Dermis microvascular lymphatic vessel endothelial cell (primary cell): ENCODE measurements at regions not wholly inside any gene's neighbourhood (a gene's known extent, or its start where the extent isn't known, plus 50 kb on each side); places are given as distances from the start of the nearest gene placed in this dataset.
"Not testable (repeated sequence)": the region's sequence is repeated elsewhere in the genome, so short reads cannot be mapped to it uniquely, and the experiment has no call there.

Experiments used
- DNase-seq, 2 donors: peaks; one replicate each; pipeline versions ENCODE4 v3.0.0 to v3.0.0-alpha.2; 2010; ENCODE audit warnings: low read depth in 2 of 2

DNA sequence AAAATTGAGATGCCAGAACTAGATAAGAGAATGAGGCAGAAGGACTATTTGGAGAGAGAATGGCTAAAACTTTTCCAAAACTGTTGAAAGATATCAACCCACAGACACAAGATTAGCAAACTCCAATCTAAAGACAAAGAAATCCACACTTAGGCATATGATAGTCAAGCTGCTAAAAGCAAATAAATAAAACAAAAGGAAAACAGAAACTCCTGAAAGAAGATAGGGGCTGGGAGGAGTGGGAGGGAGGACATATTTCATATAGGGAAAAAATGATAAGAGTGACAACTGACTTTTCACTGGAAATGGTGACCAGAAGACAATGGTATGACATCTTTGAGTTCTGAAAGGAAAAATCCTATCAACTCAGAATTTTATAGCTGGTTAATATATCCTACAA lies 105.4 kb upstream of the ADO start:
- DNase-seq: no peak

GRCh38 chr10:62704121-62704520 lies 100.4 kb upstream of the ADO start:
- not testable (repeated sequence) for DNase-seq

DNA sequence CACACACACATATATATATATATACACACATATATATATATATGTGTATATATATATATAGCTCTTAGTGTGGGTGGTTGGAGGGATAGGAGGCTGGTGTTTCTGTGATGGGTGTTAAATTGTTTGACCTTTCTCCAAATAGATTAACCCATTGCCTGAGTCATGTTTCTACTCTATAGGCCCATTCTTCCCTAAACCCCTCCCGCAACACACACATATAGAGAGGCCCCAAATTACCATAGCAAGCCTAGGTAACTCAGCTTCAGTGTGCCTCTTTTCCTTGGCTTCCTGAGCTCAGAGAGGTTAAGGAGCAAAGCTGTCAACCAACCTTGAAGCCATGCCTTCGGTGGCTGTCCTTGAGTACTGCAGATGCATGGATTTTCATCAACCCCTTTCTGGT lies 98.7 kb upstream of the ADO start:
- DNase-seq: no peak

GRCh38 chr10:62707810-62708209 lies 96.7 kb upstream of the ADO start:
- DNase-seq: no peak

DNA sequence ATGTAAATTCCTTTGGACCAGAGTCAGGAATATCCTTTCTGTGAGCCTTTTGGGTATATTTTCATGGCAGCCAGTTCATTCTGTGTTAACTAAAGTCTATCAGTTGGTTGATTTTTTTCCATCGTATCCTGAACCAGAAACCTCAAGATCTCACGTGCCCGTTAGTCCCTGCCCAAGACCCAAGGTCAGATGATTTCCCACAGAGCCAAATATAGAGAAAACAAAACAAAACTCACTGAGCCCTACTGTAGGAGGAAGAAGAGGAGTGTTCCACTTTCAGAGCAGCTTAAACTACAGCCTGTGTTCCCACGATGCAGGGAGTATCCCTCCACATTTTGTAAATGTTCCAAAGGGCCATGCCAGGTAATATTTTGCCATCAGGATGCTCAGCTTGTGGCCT lies 96.0 kb upstream of the ADO start:
- no peak for DNase-seq

DNA sequence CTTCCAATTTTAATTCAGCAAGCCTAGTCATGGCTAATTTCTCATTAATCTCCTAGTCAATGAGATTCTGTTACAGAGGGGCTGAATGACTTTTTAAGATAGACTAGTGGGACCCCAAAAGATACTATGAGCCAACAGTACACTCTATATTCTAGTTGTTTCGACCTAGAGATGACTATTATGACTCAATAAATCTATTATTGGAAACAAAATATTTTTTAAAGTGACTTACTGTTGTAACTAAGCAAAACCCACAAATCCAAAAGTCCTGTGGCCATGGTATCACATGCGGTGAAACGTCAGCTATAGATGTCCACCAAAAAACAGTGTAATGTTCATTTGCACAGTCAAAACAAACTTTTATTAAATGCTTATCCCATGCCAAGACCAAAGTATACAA lies 95.3 kb upstream of the ADO start:
- DNase-seq: no peak

- no peak for DNase-seq
Observed at GRCh38 chr10:62710182-62710581, 94.3 kb upstream of the ADO start.

GRCh38 chr10:62715383-62715782 lies 89.1 kb upstream of the ADO start:
- no peak for DNase-seq

GRCh38 chr10:62718585-62718984 lies 85.9 kb upstream of the ADO start:
- no peak for DNase-seq

DNA sequence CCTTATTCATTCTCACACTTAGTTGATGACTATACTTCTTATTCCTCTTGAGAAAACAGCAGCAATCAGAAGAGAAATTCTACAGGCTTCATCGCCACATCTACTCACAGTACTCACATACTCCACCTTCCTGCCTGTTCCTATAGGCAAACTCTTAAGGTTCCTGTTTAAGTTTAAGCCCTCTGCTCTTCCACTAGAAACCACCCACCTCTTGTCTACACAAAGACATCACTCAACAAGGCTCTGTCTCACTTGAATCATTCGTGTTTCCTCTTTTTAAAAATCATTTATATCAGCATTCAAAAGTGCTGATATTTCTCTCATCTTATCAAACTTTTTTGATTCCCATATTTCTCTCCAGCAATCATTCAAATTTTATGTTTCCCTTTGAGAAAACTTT lies 85.5 kb upstream of the ADO start:
- no peak for DNase-seq

- no peak for DNase-seq
Observed at GRCh38 chr10:62721687-62722086, 82.8 kb upstream of the ADO start.

DNA sequence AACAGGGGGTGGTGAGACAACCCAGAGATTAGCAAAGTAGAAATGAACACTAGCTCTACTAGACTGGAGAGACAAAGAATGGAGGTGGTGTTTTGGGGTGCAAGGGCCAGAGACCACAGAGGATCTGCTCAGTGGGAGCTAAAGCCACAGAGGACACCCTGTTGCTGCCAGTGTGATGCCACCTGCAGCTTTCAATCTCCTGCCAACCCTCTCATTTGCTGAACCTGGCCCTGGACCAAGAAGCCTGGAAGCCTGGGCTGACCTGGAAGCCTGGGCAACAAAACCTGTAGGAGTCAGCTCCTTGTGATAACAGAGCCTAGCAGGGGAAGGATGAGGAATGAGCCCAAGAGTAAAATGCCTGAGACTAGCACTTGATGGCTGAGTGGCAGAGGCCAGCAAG lies 81.1 kb upstream of the ADO start:
- no peak for DNase-seq

- no peak for DNase-seq
Observed at GRCh38 chr10:62724465-62724864, 80.1 kb upstream of the ADO start.

DNA sequence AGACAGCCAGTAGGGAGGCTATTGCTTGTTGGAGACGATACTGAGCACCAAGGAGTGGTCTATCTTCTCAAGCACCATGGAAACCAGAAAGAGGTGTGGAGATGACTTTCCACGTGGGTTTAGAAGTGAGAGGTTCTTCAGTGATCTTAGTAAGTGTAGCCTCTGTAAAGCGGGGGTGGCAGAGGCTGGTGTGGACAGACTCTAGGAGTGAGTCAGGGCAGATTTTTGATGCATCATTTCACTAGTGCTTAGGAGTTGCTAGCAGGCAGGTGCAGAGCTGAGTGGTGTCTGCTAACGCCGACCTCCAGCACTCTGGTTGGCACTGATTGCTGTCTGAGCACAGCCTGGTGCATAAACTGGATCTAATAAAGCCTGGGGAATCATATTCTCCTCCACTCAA lies 78.4 kb upstream of the ADO start:
- DNase-seq: no peak

DNA sequence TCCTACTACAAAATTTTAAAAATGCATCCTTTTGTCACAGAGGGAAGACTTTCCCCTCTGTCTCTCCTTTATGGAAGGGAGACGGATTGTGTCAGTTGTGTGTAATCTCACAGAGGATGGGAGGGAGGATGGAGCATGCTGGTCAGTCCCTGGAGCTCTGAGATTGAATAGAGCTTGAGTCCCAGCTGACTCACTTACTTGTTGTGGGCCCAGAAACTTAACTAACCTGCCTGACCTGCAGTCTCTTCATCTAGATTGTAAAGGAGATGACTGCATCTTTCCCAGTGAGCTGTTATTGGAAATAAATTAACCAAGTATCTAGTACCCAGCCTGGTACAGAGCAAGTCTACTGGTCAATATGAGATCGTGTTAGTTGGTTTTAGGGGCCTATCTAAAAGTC lies 77.9 kb upstream of the ADO start:
- no peak for DNase-seq

GRCh38 chr10:62727934-62728333 lies 76.6 kb upstream of the ADO start:
- DNase-seq: no peak

GRCh38 chr10:62728479-62728878 lies 76.0 kb upstream of the ADO start:
- DNase-seq: no peak

DNA sequence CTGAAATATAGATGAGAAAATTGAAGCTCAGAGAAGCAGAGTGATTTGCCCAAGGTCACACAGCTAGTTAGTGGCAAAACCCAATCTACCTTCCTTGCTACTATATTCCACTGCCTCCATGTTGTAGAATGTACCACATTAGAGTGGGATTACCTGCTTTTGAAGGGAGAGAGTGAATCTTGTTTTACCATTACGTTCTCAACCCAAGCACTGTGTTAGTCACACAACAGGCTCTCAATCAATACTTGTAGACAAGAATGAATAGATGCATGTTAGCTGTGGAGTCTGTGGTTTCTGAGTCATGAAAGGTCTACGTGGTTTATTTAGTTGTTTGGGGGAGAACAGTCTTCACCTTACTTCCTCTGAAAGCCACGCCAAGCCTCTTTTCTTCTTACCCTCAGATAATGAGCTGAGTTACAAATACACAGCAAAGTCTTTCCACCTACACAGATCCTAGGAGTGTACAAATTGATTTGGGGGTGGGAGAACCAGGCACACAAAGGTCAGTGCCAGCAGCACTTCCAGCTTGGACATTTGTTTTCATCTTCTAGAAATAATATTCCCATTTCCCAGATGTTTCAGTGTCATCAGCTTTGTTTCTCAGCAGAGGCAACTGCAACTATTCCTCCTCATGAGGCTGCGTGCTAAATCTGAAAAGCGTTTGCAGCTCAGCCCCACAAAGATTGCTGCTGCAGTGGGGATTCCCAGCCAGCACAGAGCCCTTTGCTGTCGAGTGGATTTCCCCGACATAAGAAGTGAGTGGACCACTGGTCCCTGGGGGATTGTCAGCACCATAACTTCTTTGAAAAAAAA lies 71.5 kb upstream of the ADO start:
- no peak for DNase-seq

- no peak for DNase-seq
Observed at GRCh38 chr10:62733654-62734293, 70.7 kb upstream of the ADO start.

- no peak for DNase-seq
Observed at GRCh38 chr10:62734781-62735463, 69.6 kb upstream of the ADO start.

GRCh38 chr10:62735464-62736167 lies 68.9 kb upstream of the ADO start:
- no peak for DNase-seq

DNA sequence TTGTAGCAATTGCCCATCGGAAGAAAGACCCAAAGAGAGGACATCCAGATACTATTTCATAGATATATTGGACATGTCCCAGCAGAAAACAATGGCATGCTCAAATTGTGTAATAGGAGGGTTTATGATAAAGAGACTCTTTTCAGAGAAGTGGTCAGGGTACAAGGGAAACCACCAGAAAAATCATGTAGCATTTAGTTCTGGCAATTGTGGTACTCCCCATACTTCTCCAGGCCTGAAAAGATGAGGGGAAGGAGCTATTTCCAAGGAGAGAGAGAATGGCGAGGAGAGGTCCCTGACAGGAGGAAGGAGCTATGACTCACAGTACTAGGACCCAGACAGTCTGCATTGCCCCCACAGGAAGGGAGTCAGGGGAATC lies 68.4 kb upstream of the ADO start:
- DNase-seq: no peak
